HG03045 (cell line): ENCODE measurements at regions not wholly inside any gene's neighbourhood (a gene's known extent, or its start where the extent isn't known, plus 50 kb on each side); places are given as distances from the start of the nearest gene placed in this dataset.

Experiments used
- ATAC-seq: cut with Tn5 transposase; IDR thresholded peaks from one replicate; pipeline ENCODE4 v1.9.1; 2021; ENCODE audit warnings: mild to moderate bottlenecking, moderate library complexity; ENCODE audit not compliant: unreplicated experiment

GRCh38 chr2:108067820-108068405 is 81.6 kb downstream of the SLC5A7 start:
- no peak for ATAC-seq

- no peak for ATAC-seq
Measured at GRCh38 chr2:108069515-108070310, 83.4 kb downstream of the SLC5A7 start.

GRCh38 chr2:108073415-108074072 is 87.2 kb downstream of the SLC5A7 start:
- ATAC-seq, result no peak

GRCh38 chr2:108074150-108074549 is 87.8 kb downstream of the SLC5A7 start:
- ATAC-seq, result no peak

- no peak for ATAC-seq
Measured at GRCh38 chr2:108074946-108075345, 88.6 kb downstream of the SLC5A7 start.

GRCh38 chr2:108076527-108076926 is 90.2 kb downstream of the SLC5A7 start:
- no peak for ATAC-seq

GRCh38 chr2:108079736-108080135 is 93.4 kb downstream of the SLC5A7 start:
- no peak for ATAC-seq

- ATAC-seq, result no peak
Measured at GRCh38 chr2:108080177-108080576, 93.9 kb downstream of the SLC5A7 start.

- no peak for ATAC-seq
Measured at GRCh38 chr2:108082978-108083377, 96.7 kb downstream of the SLC5A7 start.

GRCh38 chr2:108084311-108084710 is 98.0 kb downstream of the SLC5A7 start:
- ATAC-seq, result no peak

GRCh38 chr2:108092886-108093285 is 106.6 kb downstream of the SLC5A7 start:
- ATAC-seq, result no peak

GRCh38 chr2:108101481-108101880 is 115.2 kb downstream of the SLC5A7 start:
- no peak for ATAC-seq

- ATAC-seq, result no peak
Measured at GRCh38 chr2:108106731-108107130, 120.4 kb downstream of the SLC5A7 start.

GRCh38 chr2:108111936-108112335 is 125.6 kb downstream of the SLC5A7 start:
- ATAC-seq, result no peak

- ATAC-seq, result no peak
Measured at GRCh38 chr2:108115868-108116267, 123.9 kb upstream of the SULT1C3 start.

- ATAC-seq, result no peak
Measured at GRCh38 chr2:108118996-108119395, 120.8 kb upstream of the SULT1C3 start.

GRCh38 chr2:108119492-108119891 is 120.3 kb upstream of the SULT1C3 start:
- ATAC-seq, result no peak

GRCh38 chr2:108124736-108125495 is 114.9 kb upstream of the SULT1C3 start:
- ATAC-seq, result no peak

GRCh38 chr2:108125581-108125980 is 114.2 kb upstream of the SULT1C3 start:
- ATAC-seq, result no peak

- no peak for ATAC-seq
Measured at GRCh38 chr2:108128249-108128648, 111.5 kb upstream of the SULT1C3 start.

GRCh38 chr2:108129636-108130035 is 110.1 kb upstream of the SULT1C3 start:
- ATAC-seq, result no peak
